Progenitor cell of endocrine pancreas (in vitro differentiated cells): ENCODE measurements at regions not wholly inside any gene's neighbourhood (a gene's known extent, or its start where the extent isn't known, plus 50 kb on each side); places are given as distances from the start of the nearest gene placed in this dataset.

Experiments
- DNase-seq: peaks from one replicate; pipeline ENCODE4 v3.0.0; 2021; ENCODE audit warnings: low spot score; ENCODE audit not compliant: unreplicated experiment
- H3K27ac Mint-ChIP-seq: 2 replicates; pipeline ENCODE4 v1.8.0; 2021; ENCODE audit warnings: mild to moderate bottlenecking, moderate library complexity, mixed read lengths
- H3K27me3 Mint-ChIP-seq: 2 replicates; pipeline ENCODE4 v1.8.0; 2021; ENCODE audit warnings: mixed read lengths
- H3K36me3 Mint-ChIP-seq: 2 replicates; pipeline ENCODE4 v1.8.0; 2022; ENCODE audit warnings: mixed read lengths; ENCODE audit not compliant: insufficient read depth
- H3K4me1 Mint-ChIP-seq: 2 replicates; pipeline ENCODE4 v1.8.0; 2021; ENCODE audit warnings: low read depth, mixed read lengths
- H3K4me3 Mint-ChIP-seq: 2 replicates; pipeline ENCODE4 v1.8.0; 2021; ENCODE audit warnings: low read depth, mild to moderate bottlenecking, moderate library complexity, mixed read lengths
- H3K9me3 Mint-ChIP-seq: 2 replicates; pipeline ENCODE4 v1.8.0; 2021; ENCODE audit warnings: low read depth, mixed read lengths
- CTCF ChIP-seq: fragments of 200-600 bp; sonication (generic); IDR thresholded peaks from one replicate; pipeline ENCODE4 v1.5.0; 2021; ENCODE audit warnings: antibody characterized with exemption, mild to moderate bottlenecking; ENCODE audit not compliant: unreplicated experiment

- Mint-ChIP-seq H3K4me1 (no peaks in the 10 kb centered on the region), H3K36me3 (no peaks in the 10 kb centered on the region), H3K27ac (no peak overlapping the region), H3K27me3 (no peaks in the 10 kb centered on the region), H3K4me3 (no peak overlapping the region), H3K9me3 (no peaks in the 10 kb centered on the region)
- no peak for TF ChIP-seq CTCF
- DNase-seq: no peak
Observed at GRCh38 chr5:115377468-115378217, 81.2 kb upstream of the CCDC112 start.

GRCh38 chr5:115375893-115376292, 79.4 kb upstream of the CCDC112 start:
- no peak for DNase-seq
- no peaks in the 10 kb centered on the region for H3K27me3 Mint-ChIP-seq
- H3K36me3 Mint-ChIP-seq: no peaks in the 10 kb centered on the region
- no peaks in the 10 kb centered on the region for H3K9me3 Mint-ChIP-seq
- no peak overlapping the region for H3K4me3 Mint-ChIP-seq
- no peak for TF ChIP-seq CTCF
- no peak overlapping the region for H3K27ac Mint-ChIP-seq
- peaks cover 1% of the 10 kb centered on the region for H3K4me1 Mint-ChIP-seq

- no peak overlapping the region for H3K27ac Mint-ChIP-seq
- peaks cover 1% of the 10 kb centered on the region for H3K4me1 Mint-ChIP-seq
- no peak for TF ChIP-seq CTCF
- no peaks in the 10 kb centered on the region for H3K36me3 Mint-ChIP-seq
- DNase-seq: no peak
- no peaks in the 10 kb centered on the region for H3K9me3 Mint-ChIP-seq
- no peaks in the 10 kb centered on the region for H3K27me3 Mint-ChIP-seq
- H3K4me3 Mint-ChIP-seq: no peak overlapping the region
Observed at GRCh38 chr5:115374057-115374775, 77.8 kb upstream of the CCDC112 start.

- Mint-ChIP-seq H3K36me3 (no peaks in the 10 kb centered on the region), H3K27me3 (no peaks in the 10 kb centered on the region), H3K27ac (no peak overlapping the region), H3K4me1 (peaks cover 1% of the 10 kb centered on the region), H3K4me3 (no peak overlapping the region), H3K9me3 (no peaks in the 10 kb centered on the region)
- no peak for TF ChIP-seq CTCF
- DNase-seq: no peak
Observed at GRCh38 chr5:115372146-115372545, 75.7 kb upstream of the CCDC112 start.

GRCh38 chr5:115369430-115370144, 73.1 kb upstream of the CCDC112 start:
- no peaks in the 10 kb centered on the region for H3K9me3 Mint-ChIP-seq
- no peaks in the 10 kb centered on the region for H3K27me3 Mint-ChIP-seq
- H3K27ac Mint-ChIP-seq: no peak overlapping the region
- H3K4me3 Mint-ChIP-seq: no peak overlapping the region
- peaks cover 1% of the 10 kb centered on the region for H3K4me1 Mint-ChIP-seq
- DNase-seq: no peak
- no peaks in the 10 kb centered on the region for H3K36me3 Mint-ChIP-seq
- TF ChIP-seq CTCF: no peak
